Limb (tissue), 2 donors: ENCODE measurements at regions not wholly inside any gene's neighbourhood (a gene's known extent, or its start where the extent isn't known, plus 50 kb on each side); places are given as distances from the start of the nearest gene placed in this dataset.
"Not testable (repeated sequence)": the region's sequence is repeated elsewhere in the genome, so short reads cannot be mapped to it uniquely, and the experiment has no call there.

Experiments
- DNase-seq, 2 donors: peaks; one replicate each; pipeline ENCODE4 v3.0.0-alpha.2; 2016; ENCODE audit errors: extremely low spot score in 2 of 2

DNA sequence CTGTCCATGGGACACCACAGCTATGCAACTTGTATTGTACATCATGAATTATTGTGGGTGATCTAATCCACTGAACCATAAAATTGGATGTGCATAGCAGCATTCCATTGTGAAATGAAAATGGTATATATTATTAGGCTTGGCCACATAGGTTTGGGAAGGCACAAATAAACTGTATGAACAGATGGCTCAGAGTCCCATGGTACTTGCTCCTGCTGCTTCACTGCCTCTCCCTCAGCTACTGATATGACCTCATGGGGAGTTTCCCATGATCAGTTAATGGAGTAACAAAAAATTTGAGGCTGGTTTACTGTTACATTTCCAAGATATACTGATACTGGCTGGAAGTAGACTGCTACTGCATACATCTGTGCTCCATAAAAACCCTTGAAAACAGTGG is 152.7 kb upstream of the NEGR1 start:
- no peak for DNase-seq

DNA sequence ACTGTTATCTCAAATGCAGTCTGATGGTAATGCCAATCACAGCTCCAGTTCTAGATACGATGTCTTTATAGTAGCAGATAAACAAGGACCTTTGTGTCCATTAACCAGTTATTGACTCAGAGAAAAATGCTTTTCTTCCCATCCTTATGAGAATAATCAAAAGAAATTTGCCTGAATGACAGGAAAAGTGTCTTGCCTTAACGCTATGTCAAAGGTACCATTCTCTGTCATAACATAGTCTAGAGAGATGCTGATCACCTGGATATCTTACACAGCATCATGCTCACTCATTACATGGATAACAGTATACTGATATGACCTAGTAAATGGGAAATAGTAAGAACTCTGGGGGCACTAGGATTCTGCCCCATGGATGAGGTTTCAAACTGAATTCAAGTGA is 151.7 kb upstream of the NEGR1 start:
- DNase-seq, result no peak

DNA sequence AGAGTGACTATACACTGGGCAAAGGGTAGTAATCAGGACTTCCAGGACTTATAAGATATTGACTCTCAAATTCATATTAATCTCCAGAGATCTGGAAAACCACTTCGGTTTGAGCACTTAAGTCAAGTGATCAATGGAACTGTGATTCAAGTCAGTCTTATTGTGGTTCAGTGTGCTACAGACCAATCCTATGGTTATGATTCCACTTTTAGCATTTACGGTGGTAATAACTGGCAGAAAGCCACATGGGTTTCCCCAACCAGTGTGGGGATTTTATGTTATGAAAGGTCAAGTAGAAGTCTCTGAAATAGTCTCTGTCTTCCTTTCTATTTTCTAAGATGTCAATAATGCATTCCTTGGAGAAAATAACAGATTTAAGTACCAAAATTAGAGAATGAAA is 151.3 kb upstream of the NEGR1 start:
- no peak for DNase-seq

DNA sequence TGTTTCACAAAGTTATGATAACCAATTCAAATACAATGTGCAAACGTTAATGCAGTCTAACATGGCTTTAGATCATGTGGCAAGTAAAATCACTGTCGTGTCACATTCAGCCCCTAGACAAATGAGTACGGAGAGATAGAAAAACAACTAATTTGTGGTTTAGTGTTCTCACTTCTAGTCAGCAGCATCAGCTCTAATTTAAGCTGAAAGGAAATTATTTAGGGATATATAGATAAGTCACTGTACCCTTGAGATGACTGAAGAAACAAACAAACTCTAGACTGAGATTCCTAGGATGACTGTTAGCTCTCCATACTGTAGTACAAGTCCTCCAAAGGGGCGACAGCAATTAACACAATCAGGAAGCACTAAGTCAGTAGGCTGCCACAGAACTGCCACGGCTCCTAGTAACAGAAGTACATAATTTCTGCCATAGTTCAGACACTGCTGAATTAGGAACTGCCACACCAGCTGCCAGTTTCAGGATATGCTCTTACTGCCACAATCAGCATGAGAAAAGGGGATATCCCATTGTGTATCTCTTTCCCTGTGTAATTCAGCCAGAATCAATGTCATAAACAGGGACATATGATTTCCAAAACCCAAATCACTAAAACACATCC is 150.4 kb upstream of the NEGR1 start:
- no peak for DNase-seq

DNA sequence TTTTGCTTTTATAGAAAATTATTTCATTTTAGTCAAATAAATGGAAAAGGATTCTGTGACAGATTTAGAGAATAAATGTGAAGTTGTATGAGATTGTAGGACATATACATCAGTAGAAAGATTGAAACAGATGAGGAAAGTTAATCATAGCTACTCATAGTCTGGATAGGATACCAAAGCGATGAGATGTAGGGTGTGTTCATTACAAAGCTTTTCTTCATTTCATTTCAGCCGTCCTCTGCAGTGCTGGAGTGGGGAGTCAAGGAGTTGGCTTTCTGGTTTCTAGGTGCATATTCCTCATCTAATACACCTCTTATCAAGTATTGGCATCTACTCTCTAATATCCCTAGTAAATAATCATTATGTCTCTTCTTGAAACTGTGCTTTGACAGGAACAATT is 149.5 kb upstream of the NEGR1 start:
- DNase-seq, result no peak

DNA sequence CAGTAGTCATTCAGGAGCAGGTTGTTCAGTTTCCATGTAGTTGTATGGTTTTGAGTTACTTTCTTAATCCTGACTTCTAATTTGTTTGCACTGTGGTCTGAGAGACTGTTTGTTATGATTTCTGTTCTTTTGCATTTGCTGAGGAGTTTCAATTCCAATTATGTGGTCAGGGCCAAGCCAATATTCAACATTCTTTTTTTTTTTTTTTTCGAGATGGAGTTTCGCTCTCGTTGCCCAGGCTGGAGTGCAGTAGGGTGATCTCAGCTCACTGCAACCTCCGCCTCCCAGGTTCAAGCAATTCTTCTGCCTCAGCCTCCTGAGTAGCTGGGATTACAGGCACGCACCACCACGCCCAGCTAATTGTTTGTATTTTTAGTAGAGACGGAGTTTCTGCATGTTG is 145.9 kb upstream of the NEGR1 start:
- DNase-seq, result not testable (repeated sequence)

DNA sequence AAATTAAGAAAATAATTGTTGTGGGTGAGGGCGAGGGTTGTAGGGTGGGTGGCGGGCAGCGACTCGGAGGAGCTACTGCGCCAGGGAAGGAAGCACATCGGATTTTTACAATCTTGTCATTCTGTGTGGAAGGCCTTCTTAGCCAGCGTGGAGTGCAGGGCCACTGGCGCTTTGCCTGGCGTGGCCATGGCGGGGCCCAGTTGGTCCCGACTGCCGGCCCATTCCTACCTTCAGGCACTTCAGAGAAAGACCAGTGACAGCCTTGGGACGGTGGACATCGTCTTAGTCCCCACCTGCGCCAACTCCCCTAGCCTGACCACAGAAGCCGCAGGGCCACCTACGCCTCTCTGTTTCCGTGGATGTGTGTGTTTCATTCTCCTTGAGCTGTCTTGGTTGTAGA is 136.9 kb upstream of the NEGR1 start:
- no peak for DNase-seq

DNA sequence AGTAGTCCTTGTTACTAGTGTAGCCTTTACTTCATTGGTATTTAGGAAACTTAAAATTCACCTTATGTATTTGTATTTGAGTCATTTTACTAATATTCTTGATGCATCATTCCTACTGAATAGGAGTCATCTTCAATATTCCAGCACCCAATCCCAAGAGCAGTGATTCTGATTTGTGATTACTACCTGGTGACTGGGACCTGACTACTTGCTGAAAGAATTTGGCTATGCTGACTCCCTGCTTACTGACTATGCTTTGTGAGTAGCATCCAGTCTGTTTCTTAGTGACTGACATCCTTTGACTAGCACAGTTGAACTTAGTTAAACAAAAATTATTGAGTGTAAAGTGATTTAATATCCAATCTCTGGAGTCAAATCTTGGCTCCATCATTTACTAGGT is 129.9 kb upstream of the NEGR1 start:
- no peak for DNase-seq

DNA sequence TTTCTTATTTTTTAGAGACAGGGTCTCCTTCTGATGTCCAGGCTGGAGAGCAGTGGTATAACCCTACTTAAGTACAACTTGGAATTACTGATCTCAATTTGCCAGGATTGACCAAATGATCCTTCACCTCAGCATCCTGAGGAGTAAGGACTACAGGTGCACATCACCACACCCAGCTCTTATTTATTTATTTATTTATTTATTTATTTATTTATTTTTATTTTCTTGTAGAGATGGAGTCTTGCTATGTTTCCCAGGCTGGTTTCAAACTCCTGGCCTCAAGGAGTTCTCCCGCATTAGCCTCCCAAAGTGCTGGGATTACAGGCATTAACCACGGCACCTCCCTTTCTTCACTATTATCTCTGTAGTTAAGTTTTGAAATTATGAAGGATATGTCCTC is 117.5 kb upstream of the NEGR1 start:
- no peak for DNase-seq

DNA sequence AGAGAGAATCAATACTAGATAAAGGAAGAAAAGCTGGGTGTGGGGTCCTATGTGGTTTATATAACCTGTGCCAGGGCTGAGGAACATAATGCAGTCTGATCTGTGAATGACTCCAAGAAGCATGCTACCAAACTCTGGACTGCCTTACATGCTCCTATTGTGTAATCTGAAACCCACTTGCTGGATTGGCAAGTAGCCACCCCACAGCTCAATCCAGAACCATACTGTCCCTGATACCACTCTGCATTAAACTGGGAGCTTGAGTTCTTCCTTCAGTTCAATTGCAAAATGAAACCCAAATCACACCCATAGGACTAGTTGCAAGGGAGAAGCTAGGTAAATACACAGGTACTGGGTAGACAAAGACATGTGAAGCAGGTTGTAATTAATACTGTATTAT is 115.4 kb upstream of the NEGR1 start:
- DNase-seq, result no peak

DNA sequence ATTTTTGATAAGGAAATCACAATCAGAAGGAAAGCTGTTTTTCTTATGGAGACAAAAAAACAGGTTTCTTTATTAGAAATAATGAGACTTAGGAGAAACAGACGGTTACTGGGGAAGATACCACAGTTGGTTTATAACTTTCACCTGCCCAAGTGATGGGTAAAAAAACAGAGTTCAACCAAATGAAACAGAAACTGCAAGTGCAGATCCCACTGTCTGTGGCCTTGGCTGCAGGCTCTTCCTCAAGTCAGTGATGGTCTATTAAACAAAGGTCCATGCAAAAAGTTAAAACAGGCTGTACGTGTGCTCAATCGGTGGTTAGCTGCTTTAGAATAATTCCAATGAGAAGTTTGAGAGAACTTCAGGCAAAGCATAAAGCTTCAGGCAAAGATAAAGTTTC is 112.1 kb upstream of the NEGR1 start:
- DNase-seq, result no peak

DNA sequence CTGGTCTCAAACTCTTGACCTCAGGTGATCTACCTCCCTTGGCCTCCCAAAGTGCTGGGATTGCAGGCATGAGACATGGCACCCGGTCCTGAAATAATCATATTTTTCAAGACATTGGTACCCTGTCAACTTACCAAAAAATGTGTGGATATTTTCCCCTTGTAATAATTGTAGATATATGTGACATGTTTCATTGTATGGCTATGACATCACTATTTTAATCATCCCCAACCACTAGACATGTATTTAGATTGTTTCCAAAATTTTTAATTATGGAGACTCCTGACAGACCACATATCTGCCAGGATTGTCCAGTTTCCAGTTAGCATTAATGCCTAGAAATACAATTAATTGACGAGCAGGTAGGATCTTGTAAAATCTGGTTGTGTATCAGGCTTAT is 96.7 kb upstream of the NEGR1 start:
- DNase-seq, result no peak

DNA sequence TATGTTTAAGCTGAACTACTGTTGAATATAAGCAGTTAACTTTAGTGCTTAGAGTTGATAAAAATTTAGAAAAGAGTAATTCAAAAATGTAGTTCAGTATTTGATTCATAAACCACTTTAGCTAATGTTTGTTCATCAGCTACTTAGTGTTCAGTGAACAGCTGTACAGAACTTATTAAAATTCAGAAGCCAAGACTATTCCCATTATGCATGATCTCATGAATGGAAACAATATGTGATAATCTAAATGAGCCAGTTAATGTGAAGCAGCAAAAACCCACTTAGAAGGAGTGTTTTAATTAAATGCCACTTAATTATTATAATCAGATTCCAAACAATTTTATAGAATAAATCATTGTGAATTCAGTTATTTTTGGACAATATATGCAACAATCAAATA is 92.9 kb upstream of the NEGR1 start:
- DNase-seq, result no peak

DNA sequence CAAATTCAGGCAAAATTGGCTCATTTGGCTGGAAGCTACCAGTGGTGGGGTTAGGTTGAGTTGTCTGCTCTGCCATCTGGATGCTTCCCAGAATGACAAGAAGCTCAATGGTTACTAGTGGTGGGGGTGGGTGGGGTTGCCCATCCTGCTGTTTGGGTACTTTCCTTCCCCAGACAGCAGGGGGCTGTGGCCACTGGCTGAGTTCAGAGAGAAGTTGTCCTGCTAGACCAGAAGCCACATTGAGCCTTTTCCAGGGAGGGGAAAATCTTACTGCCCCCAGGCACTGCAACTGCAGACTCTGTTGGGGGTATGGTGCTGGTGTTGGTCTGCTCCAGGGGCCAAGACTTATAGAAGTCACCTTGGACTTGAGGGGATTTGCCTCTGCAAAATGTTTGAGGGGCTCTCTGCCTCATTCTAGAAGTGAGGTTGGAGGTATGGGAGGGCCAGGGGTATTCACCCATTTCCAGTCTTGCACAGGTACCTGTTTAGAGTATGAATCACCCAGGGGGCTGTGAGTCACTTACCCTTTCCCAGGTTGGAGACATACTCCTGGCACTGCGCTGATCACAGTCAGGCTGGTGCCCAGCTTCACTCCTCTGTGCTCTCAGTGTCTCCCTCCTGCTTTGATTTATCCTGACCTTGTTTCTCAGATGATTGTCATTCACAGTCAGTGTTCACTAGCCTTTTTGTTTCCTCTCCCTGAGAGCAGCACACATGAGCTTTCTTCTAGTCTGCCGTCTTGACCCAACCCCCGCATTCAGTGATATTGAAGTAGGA is 89.1 kb upstream of the NEGR1 start:
- DNase-seq, result no peak

DNA sequence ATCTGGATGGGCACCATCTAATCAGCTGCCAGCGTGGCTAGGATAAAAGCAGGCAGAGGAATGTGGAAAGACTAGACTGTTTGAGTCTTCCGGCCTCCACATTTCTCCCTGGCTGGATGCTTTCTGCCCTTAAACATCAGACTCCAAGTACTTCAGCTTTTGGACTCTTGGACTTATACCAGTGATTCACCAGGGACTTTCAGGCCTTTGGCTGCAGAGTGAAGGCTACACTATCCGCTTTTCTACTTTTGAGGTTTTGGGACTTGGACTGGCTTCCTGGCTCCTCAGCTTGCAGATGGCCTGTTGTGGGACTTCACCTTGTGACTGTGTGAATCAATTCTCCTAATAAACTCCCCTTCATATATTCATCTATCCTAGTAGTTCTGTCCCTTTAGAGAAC is 88.5 kb upstream of the NEGR1 start:
- not testable (repeated sequence) for DNase-seq

DNA sequence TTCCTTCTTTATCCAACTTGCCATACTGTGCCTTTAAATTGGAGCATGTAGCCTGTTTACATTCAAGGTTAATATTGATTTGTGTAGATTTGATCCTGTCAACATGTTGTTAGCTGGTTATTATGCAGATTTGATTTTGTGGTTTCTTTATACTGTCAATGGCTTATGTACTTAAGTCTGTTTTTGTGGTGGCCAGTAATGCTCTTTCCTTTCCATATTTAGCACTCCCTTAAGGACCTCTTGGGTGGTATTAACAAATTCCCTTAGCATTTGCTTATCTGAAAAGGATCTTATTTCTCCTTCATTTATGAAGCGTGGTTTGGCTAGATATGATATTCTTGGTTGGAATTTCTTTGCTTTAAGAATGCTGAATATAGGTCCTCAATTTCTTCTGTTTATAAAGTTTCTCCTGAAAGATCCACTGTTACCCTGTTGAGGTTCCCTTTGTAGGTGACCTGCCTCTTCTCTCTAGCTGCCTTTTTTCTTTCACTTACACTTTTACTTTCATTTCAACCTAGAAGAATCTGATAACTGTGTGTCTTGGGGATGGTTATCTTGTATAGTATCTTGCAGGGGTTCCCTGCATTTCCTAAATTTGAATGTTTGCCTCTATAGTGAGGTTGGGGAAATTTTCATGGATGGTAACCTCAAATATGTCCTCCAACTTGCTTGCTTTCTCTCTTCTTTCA is 86.9 kb upstream of the NEGR1 start:
- no peak for DNase-seq

DNA sequence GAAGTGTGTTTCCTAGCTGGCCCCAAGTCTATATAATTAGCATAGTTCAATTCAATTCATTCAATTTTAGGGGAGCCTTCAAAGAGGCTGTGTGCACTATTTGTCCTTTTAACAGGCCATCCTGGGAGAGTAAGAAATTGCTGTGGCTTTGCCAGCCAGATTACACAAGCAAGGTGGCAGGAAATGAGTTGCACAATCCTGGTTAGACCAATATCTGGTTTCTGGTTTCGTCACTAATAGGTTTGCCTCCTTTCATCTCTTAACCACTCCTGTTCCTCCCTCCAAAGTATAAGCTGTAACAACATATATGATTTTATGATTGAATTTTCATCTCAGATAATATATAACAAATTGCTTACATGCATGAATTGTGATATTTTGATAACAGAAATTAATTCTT is 84.1 kb upstream of the NEGR1 start:
- DNase-seq, result no peak

DNA sequence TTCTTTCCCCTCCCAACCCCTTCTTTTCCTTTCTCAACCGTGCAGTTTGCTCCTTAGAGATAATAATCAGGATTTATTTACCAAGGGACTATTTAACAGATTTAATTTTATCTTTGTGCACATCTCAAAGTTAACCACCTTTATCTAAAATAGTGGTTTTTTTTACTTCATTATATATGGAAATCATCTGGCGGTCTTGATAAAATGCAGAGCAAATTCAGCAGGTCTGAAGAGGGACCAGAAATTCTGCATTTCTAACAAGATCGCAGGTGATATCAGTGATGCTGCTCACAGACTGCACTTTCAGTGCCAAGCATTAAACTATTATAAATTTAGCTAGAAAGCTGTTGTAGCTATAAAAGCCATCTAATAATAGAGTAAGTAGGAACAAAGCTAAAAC is 83.4 kb upstream of the NEGR1 start:
- DNase-seq, result no peak

DNA sequence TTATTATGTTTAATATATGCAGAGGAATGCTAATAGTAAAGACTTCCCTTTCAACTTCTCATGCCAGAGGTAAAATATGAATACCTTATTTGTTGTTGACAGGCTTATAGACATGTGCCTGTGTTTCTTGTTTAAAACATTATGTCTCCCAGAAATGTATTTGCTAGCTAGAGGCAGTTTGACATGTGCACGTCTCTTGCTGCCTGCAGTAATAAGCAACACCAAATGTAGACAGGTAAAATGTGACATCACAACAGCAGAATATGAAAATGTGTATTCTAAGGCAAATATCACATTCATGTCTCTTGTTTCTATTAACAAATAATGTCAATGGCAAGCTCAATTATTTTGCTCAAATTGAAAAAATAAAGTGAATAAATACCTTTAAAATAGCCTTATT is 80.2 kb upstream of the NEGR1 start:
- no peak for DNase-seq

DNA sequence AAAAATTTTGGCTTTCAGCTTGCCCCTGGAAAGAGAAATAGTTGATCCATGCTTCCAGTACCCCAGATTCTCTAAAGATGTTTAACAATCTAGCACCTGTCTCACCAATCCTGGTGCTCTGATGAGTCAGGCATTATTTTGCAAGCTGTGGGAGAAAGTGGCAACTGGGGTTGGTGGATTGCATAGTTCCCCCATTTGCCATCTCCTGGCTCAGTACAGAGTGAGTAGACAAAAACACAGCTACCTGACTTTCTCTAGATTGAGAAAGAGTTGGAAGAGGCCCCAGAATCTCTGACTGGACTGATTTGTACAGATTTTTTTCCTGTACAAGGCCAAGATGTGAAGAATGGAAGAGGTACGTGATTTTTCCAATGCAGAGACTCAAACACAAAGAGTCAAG is 75.1 kb upstream of the NEGR1 start:
- no peak for DNase-seq

DNA sequence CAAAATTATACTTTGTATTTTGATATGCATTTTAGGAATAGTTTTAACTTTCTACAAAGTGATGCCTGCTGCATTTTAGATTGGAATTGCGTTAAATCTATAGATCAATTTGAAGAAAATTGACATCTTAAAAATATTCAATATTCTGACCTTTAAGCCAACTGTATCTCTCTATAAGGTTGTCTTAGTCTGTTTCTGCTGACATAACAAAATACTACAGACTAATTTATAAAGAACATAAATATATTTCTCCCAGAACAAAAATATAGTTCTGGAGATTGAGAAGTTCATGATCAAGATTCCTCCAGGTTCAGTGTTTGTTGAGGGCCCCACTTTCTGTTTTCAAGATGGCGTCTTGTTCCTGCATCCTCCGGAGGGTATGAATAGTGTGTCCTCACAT is 73.6 kb upstream of the NEGR1 start:
- no peak for DNase-seq

DNA sequence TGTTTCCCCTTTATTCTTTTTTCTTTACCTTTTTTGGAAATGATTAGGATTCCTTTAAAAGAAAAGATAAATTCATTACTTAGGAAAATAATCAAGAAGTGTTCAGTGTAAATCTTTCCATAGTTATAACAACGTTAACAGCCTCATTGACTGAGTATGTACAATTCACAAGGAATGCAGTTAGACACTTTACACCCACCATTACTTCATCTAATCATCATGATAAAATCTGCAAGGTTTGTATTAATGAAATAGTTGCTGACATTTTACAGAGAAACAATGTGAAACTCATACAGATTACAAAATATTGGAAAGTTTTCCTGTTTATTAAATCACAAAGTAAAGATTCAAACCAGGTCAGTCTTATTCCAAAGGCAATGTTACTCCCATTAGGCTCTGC is 59.3 kb upstream of the NEGR1 start:
- no peak for DNase-seq

DNA sequence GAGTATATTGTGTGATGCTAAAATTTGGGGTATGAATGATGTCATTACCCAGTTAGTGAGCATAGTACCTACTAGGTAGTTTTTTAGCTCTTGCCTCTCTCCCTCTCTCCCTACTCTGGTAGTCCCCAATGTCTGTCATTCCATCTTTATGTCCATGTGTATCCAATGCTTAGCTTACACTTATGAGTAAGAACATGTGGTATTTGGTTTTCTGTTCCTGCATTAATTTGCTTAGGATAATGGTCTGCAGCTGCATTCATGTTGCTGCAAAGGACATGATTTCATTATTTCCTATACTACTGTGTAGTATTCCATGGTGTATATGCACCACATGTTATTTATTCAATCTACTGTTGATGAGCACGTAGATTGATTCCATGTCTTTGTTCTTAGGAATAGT is 54.4 kb upstream of the NEGR1 start:
- DNase-seq, result no peak
